CD4-positive, CD25-positive, alpha-beta regulatory T cell (primary cell): ENCODE measurements at regions not wholly inside any gene's neighbourhood (a gene's known extent, or its start where the extent isn't known, plus 50 kb on each side); places are given as distances from the start of the nearest gene placed in this dataset.
A peak's percentile ranks its signal among the peaks of the same experiment; 100 is the strongest.

ENCODE experiments used
- ATAC-seq, 2 donors: fragments of 150-1000 bp; cut with Tn5 transposase; one replicate each; pipeline ENCODE4 v1.10.0; 2021; ENCODE audit warnings: low read depth in 2 of 2, moderate number of reproducible peaks in 2 of 2, moderate library complexity in 1 of 2
- DNase-seq, 3 donors: peaks; one replicate each; pipeline versions ENCODE4 v3.0.0 to v3.0.0-alpha.2; 2012 to 2022; ENCODE audit warnings: mixed read lengths in 1 of 3
- H3K27ac ChIP-seq: one replicate; pipeline ENCODE4 v1.7.0; 2013; ENCODE audit warnings: mild to moderate bottlenecking, low read length; ENCODE audit not compliant: insufficient read depth, poor library complexity, severe bottlenecking
- H3K27me3 ChIP-seq: one replicate; pipeline ENCODE4 v1.7.0; 2013; ENCODE audit warnings: low read length; ENCODE audit not compliant: control insufficient read depth, insufficient read depth
- H3K36me3 ChIP-seq: one replicate; pipeline ENCODE4 v1.7.0; 2013; ENCODE audit warnings: mild to moderate bottlenecking, low read length, moderate library complexity; ENCODE audit not compliant: control insufficient read depth, insufficient read depth
- H3K4me1 ChIP-seq: 2 replicates; pipeline ENCODE4 v1.7.0; 2013; ENCODE audit warnings: mild to moderate bottlenecking, low read length; ENCODE audit not compliant: insufficient read depth, control insufficient read depth, poor library complexity, severe bottlenecking
- H3K4me3 ChIP-seq: one replicate; pipeline ENCODE4 v1.7.0; 2013; ENCODE audit warnings: low read depth, mild to moderate bottlenecking, low read length, moderate library complexity
- H3K9me3 ChIP-seq, 2 experiments: 1 replicate in 1 of 2; 2 replicates in 1 of 2; pipeline ENCODE4 v1.7.0; 2013; ENCODE audit warnings: low read length in 2 of 2, mild to moderate bottlenecking in 1 of 2, moderate library complexity in 1 of 2; ENCODE audit not compliant: control insufficient read depth in 2 of 2
- H3K27ac Mint-ChIP-seq, 3 donors: one replicate each; pipeline ENCODE4 v1.8.0; 2020 to 2022; ENCODE audit warnings: mild to moderate bottlenecking in 3 of 3, mixed read lengths in 3 of 3, moderate library complexity in 2 of 3
- H3K27me3 Mint-ChIP-seq: one replicate; pipeline ENCODE4 v1.8.0; 2022; ENCODE audit warnings: mild to moderate bottlenecking, mixed read lengths
- H3K36me3 Mint-ChIP-seq: one replicate; pipeline ENCODE4 v1.8.0; 2020; ENCODE audit warnings: mixed read lengths
- H3K4me1 Mint-ChIP-seq, 4 donors: one replicate each; pipeline ENCODE4 v1.8.0; 2020 to 2022; ENCODE audit warnings: mixed read lengths in 4 of 4, mild to moderate bottlenecking in 1 of 4
- H3K4me3 Mint-ChIP-seq, 4 donors: one replicate each; pipeline ENCODE4 v1.8.0; 2020 to 2022; ENCODE audit warnings: mild to moderate bottlenecking in 4 of 4, mixed read lengths in 4 of 4, moderate library complexity in 3 of 4
- H3K9me3 Mint-ChIP-seq, 7 donors: one replicate each; pipeline ENCODE4 v1.8.0; 2020 to 2022; ENCODE audit warnings: mixed read lengths in 7 of 7, mild to moderate bottlenecking in 3 of 7, moderate library complexity in 2 of 7

GRCh38 chr3:153334558-153334957, 172.5 kb downstream of the RAP2B start:
- H3K4me3 Mint-ChIP-seq = no peak overlapping the region

GRCh38 chr3:153337369-153337768, 175.3 kb downstream of the RAP2B start:
- DNase-seq = no peak
- Mint-ChIP-seq H3K4me3 (no peak overlapping the region), H3K4me1 (peaks cover 0 to 3% (median 0%) of the 10 kb centered on the region in 4 donors), H3K27me3 (no peaks in the 10 kb centered on the region), H3K36me3 (no peaks in the 10 kb centered on the region), H3K9me3 (peaks cover 0 to 10% (median 1%) of the 10 kb centered on the region in 7 donors), H3K27ac (no peak overlapping the region)
- Histone ChIP-seq H3K9me3 (no peaks in the 10 kb centered on the region), H3K4me1 (no peaks in the 10 kb centered on the region), H3K27ac (no peak overlapping the region), H3K36me3 (no peaks in the 10 kb centered on the region), H3K27me3 (no peaks in the 10 kb centered on the region), H3K4me3 (no peak overlapping the region)
- ATAC-seq = no peak

More at GRCh38 chr3:153334558-153334957, 172.5 kb downstream of the RAP2B start:
- Histone ChIP-seq H3K4me3 (no peak overlapping the region), H3K36me3 (no peaks in the 10 kb centered on the region), H3K9me3 (no peaks in the 10 kb centered on the region), H3K4me1 (no peaks in the 10 kb centered on the region), H3K27ac (no peak overlapping the region), H3K27me3 (no peaks in the 10 kb centered on the region)
- Mint-ChIP-seq H3K27me3 (no peaks in the 10 kb centered on the region), H3K9me3 (peaks cover 0 to 2% (median 0%) of the 10 kb centered on the region in 7 donors), H3K27ac (no peak overlapping the region), H3K36me3 (peaks cover 2% of the 10 kb centered on the region), H3K4me1 (peaks cover 0 to 3% (median under 1%) of the 10 kb centered on the region in 4 donors)
- ATAC-seq (no peak), DNase-seq (no peak)

GRCh38 chr3:153338487-153338886, 176.5 kb downstream of the RAP2B start:
- no peak for DNase-seq
- no peaks in the 10 kb centered on the region for H3K4me1 ChIP-seq
- no peaks in the 10 kb centered on the region for H3K27me3 Mint-ChIP-seq
- no peak overlapping the region for H3K4me3 ChIP-seq
- H3K9me3 ChIP-seq = no peaks in the 10 kb centered on the region
- no peaks in the 10 kb centered on the region for H3K4me1 Mint-ChIP-seq
- H3K27me3 ChIP-seq = no peaks in the 10 kb centered on the region
- peaks cover 0 to 10% (median 1%) of the 10 kb centered on the region in 7 donors for H3K9me3 Mint-ChIP-seq
- no peaks in the 10 kb centered on the region for H3K36me3 Mint-ChIP-seq
- H3K27ac Mint-ChIP-seq = peak overlapping the region in 1 of 3 donors; percentile 72
- H3K36me3 ChIP-seq = no peaks in the 10 kb centered on the region
- ATAC-seq = no peak
- H3K4me3 Mint-ChIP-seq = no peak overlapping the region
- no peak overlapping the region for H3K27ac ChIP-seq

- DNase-seq (no peak), ATAC-seq (no peak)
- no peaks in the 10 kb centered on the region for H3K27me3 ChIP-seq
- H3K27ac Mint-ChIP-seq = peak overlapping the region in 1 of 3 donors; percentile 72
- no peak overlapping the region for H3K27ac ChIP-seq
- no peaks in the 10 kb centered on the region for H3K27me3 Mint-ChIP-seq
- no peaks in the 10 kb centered on the region for H3K36me3 ChIP-seq
- H3K4me1 Mint-ChIP-seq = no peaks in the 10 kb centered on the region
- peaks cover 0 to 10% (median 1%) of the 10 kb centered on the region in 7 donors for H3K9me3 Mint-ChIP-seq
- no peaks in the 10 kb centered on the region for H3K4me1 ChIP-seq
- H3K9me3 ChIP-seq = no peaks in the 10 kb centered on the region
- no peak overlapping the region for H3K4me3 Mint-ChIP-seq
- H3K4me3 ChIP-seq = no peak overlapping the region
- H3K36me3 Mint-ChIP-seq = no peaks in the 10 kb centered on the region
Measured at GRCh38 chr3:153339065-153339464, 177.0 kb downstream of the RAP2B start.

GRCh38 chr3:153343988-153344782, 182.2 kb downstream of the RAP2B start:
- no peak overlapping the region for H3K27ac Mint-ChIP-seq
- H3K9me3 Mint-ChIP-seq = peaks cover 0 to 10% (median 3%) of the 10 kb centered on the region in 7 donors
- ATAC-seq (no peak), DNase-seq (no peak)
- no peaks in the 10 kb centered on the region for H3K36me3 Mint-ChIP-seq
- H3K27me3 ChIP-seq = no peaks in the 10 kb centered on the region
- no peaks in the 10 kb centered on the region for H3K27me3 Mint-ChIP-seq
- H3K4me3 ChIP-seq = no peak overlapping the region
- H3K4me1 ChIP-seq = no peaks in the 10 kb centered on the region
- H3K4me1 Mint-ChIP-seq = no peaks in the 10 kb centered on the region
- no peak overlapping the region for H3K27ac ChIP-seq
- H3K4me3 Mint-ChIP-seq = no peak overlapping the region
- H3K36me3 ChIP-seq = no peaks in the 10 kb centered on the region
- H3K9me3 ChIP-seq = no peaks in the 10 kb centered on the region

- Mint-ChIP-seq H3K9me3 (peaks cover 0 to 5% (median 0%) of the 10 kb centered on the region in 7 donors), H3K4me3 (no peak overlapping the region), H3K4me1 (no peaks in the 10 kb centered on the region), H3K36me3 (no peaks in the 10 kb centered on the region), H3K27me3 (no peaks in the 10 kb centered on the region), H3K27ac (no peak overlapping the region)
- Histone ChIP-seq H3K27me3 (no peaks in the 10 kb centered on the region), H3K4me3 (no peak overlapping the region), H3K4me1 (no peaks in the 10 kb centered on the region), H3K27ac (no peak overlapping the region), H3K9me3 (no peaks in the 10 kb centered on the region), H3K36me3 (no peaks in the 10 kb centered on the region)
- ATAC-seq (no peak), DNase-seq (no peak)
Measured at GRCh38 chr3:153348457-153349107, 186.6 kb downstream of the RAP2B start.

GRCh38 chr3:153349108-153349499, 187.1 kb downstream of the RAP2B start:
- no peak overlapping the region for H3K27ac Mint-ChIP-seq
- Histone ChIP-seq H3K27me3 (no peaks in the 10 kb centered on the region), H3K4me1 (no peaks in the 10 kb centered on the region), H3K4me3 (no peak overlapping the region), H3K9me3 (no peaks in the 10 kb centered on the region), H3K36me3 (no peaks in the 10 kb centered on the region), H3K27ac (no peak overlapping the region)
- no peaks in the 10 kb centered on the region for H3K4me1 Mint-ChIP-seq
- no peak for ATAC-seq
- DNase-seq = no peak
- H3K9me3 Mint-ChIP-seq = peaks cover 0 to 5% (median 0%) of the 10 kb centered on the region in 7 donors
- H3K27me3 Mint-ChIP-seq = no peaks in the 10 kb centered on the region
- H3K4me3 Mint-ChIP-seq = no peak overlapping the region
- no peaks in the 10 kb centered on the region for H3K36me3 Mint-ChIP-seq
